ENCODE measurements at regions not wholly inside any gene's neighbourhood (a gene's known extent, or its start where the extent isn't known, plus 50 kb on each side); places are given as distances from the start of the nearest gene placed in this dataset.

DNA sequence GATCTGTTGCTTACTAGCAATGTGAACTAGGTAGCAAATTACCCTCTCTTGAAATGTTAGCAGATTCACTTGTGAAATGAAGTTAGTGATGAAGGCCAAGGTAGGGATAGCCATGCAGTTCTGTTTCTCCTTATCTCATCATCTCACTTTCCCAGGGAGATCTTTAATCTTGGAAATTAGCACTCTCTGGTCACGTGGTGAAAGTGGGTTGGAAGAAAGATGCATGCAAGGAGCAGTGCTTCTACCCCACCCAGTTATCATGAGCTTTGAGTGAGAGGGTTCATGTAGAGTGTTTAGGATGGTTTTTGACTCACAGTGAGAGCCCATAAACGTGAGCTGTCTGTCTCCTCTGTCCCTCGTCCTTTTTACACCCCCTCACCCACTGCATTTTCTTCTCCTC, 346.3 kb downstream of the QKI start:
- RAD21 ChIA-PET (ENCODE audit: low non-redundant PET in 1 of 2, low total read pairs in 2 of 2, uncharacterized antibody in 2 of 2, unreplicated experiment in 2 of 2), result no interaction called here

More for the DNA sequence above, 346.3 kb downstream of the QKI start:
- Histone ChIP-seq H3K4me3 (replicated peaks in 1 of 2; ENCODE audit: low read depth in 1 of 2, low read length in 2 of 2) (no peak overlapping the region), H3K27ac (ENCODE audit: low read depth, low read length) (no peak overlapping the region), H3K9me2 (ENCODE audit: insufficient read depth) (no peaks in the 10 kb centered on the region), H3K36me3 (ENCODE audit: control insufficient read depth in 1 of 2, insufficient read depth in 2 of 2, low read length in 2 of 2) (no peaks in the 10 kb centered on the region), H2AFZ (ENCODE audit: low read depth, low read length, poor library complexity, severe bottlenecking) (no peak overlapping the region), H3K9ac (ENCODE audit: low read length) (no peak overlapping the region), H4K20me1 (ENCODE audit: insufficient read depth) (no peaks in the 10 kb centered on the region), H3K4me2 (ENCODE audit: low read length) (no peak overlapping the region), H3K79me2 (ENCODE audit: insufficient read depth, low read length) (no peaks in the 10 kb centered on the region), H3K27me3 (ENCODE audit: insufficient read depth, low read length) (no peaks in the 10 kb centered on the region), H3K9me3 (ENCODE audit: control insufficient read depth in 1 of 2, insufficient read depth in 1 of 2, low read depth in 1 of 2, low read length in 2 of 2) (peaks cover 0 to 6% of the 10 kb centered on the region in 2 experiments; a peak in 1 of 4 replicates), H3K4me1 (ENCODE audit: control insufficient read depth in 1 of 2, insufficient read depth in 2 of 2, low read length in 2 of 2) (no peaks in the 10 kb centered on the region)
- DNase-seq (ENCODE audit: low read depth, low spot score) (no peak), ATAC-seq (no peak)
- no peak for TF ChIP-seq ZNF274 (IDR thresholded peaks at IDR 0.05; ENCODE audit: low read depth, low read length)
- TF ChIP-seq CEBPB (IDR thresholded peaks at IDR 0.05; ENCODE audit: low read depth), result no peak
- TF ChIP-seq CTCF (IDR thresholded peaks at IDR 0.05 in 2 of 3, conservative IDR thresholded peaks at IDR 0.05 in 1 of 3; ENCODE audit: borderline replicate concordance in 1 of 3, insufficient read depth in 1 of 3, low read depth in 2 of 3, low read length in 2 of 3), result no peak
- TF ChIP-seq FOSL1 (IDR thresholded peaks at IDR 0.05; ENCODE audit: low read depth), result no peak
- TF ChIP-seq MAX (IDR thresholded peaks at IDR 0.05), result no peak
- TF ChIP-seq EZH2phosphoT487 (IDR thresholded peaks at IDR 0.05; ENCODE audit: borderline replicate concordance), result no peak
- no peak for TF ChIP-seq YY1 (IDR thresholded peaks at IDR 0.05; ENCODE audit: extremely low read depth, insufficient replicate concordance, low read depth, low read length)
- TF ChIP-seq SRF (IDR thresholded peaks at IDR 0.05; ENCODE audit: low read depth), result no peak
- no peak for TF ChIP-seq ATF3 (IDR thresholded peaks at IDR 0.05)
- no peak for TF ChIP-seq SP1 (IDR thresholded peaks at IDR 0.05; ENCODE audit: low read depth)
- TF ChIP-seq CBX3 (IDR thresholded peaks at IDR 0.05; ENCODE audit: low read depth), result no peak
- no peak for TF ChIP-seq POLR2A (IDR thresholded peaks at IDR 0.05; ENCODE audit: borderline replicate concordance, extremely low read depth, insufficient read depth, insufficient read length)
- TF ChIP-seq SIN3A (IDR thresholded peaks at IDR 0.05; ENCODE audit: low read depth), result no peak
- no peak for TF ChIP-seq EGR1 (IDR thresholded peaks at IDR 0.05; ENCODE audit: low read depth)
- TF ChIP-seq ZFX (IDR thresholded peaks at IDR 0.05), result no peak
- TF ChIP-seq EZH2 (IDR thresholded peaks at IDR 0.05), result no peak
- TF ChIP-seq RAD21 (IDR thresholded peaks at IDR 0.05; ENCODE audit: low read depth), result no peak
- TF ChIP-seq JUND (IDR thresholded peaks at IDR 0.05), result no peak
- no peak for TF ChIP-seq ELF1 (IDR thresholded peaks at IDR 0.05; ENCODE audit: borderline replicate concordance, low read depth)
- ChIA-PET POLR2A (no interaction called here), CTCF (no interaction called here)
- intact Hi-C loops (cut with micrococcal nuclease), result no loop called here
- no TSS peak for BruUV-seq (replicated peaks)
